Astrocyte (in vitro differentiated cells and primary cell): ENCODE measurements at regions not wholly inside any gene's neighbourhood (a gene's known extent, or its start where the extent isn't known, plus 50 kb on each side); places are given as distances from the start of the nearest gene placed in this dataset.

Experiments used
- DNase-seq: peaks from one replicate; pipeline ENCODE4 v3.0.0-alpha.2; 2010; ENCODE audit warnings: low read depth
- FAIRE-seq: peaks from 2 replicates; lab custom pipeline; 2011; peaks lifted over from hg19 to GRCh38; lab: Jason Lieb, UNC
- H2AFZ ChIP-seq: 2 replicates; pipeline ENCODE4 v1.6.0; 2012; ENCODE audit warnings: low read depth, low read length, inconsistent platforms
- H3K27ac ChIP-seq: 2 replicates; pipeline ENCODE4 v1.5.1; 2011; ENCODE audit warnings: low read depth, low read length, inconsistent platforms
- H3K27me3 ChIP-seq: 2 replicates; pipeline ENCODE4 v1.6.0; 2011; ENCODE audit warnings: low read length, inconsistent platforms; ENCODE audit not compliant: insufficient read depth
- H3K36me3 ChIP-seq: 2 replicates; pipeline ENCODE4 v1.5.1; 2011; ENCODE audit warnings: low read length, inconsistent platforms; ENCODE audit not compliant: insufficient read depth
- H3K4me1 ChIP-seq: 2 replicates; pipeline ENCODE4 v1.5.1; 2011; ENCODE audit warnings: low read length, inconsistent platforms; ENCODE audit not compliant: insufficient read depth
- H3K4me2 ChIP-seq: 2 replicates; pipeline ENCODE4 v1.6.0; 2012; ENCODE audit warnings: low read length, inconsistent platforms
- H3K4me3 ChIP-seq: 2 replicates; pipeline ENCODE4 v1.5.1; 2011; ENCODE audit warnings: low read depth, mild to moderate bottlenecking, low read length, inconsistent platforms; ENCODE audit not compliant: insufficient read depth
- H3K79me2 ChIP-seq: 2 replicates; pipeline ENCODE4 v1.6.0; 2012; ENCODE audit warnings: mild to moderate bottlenecking, low read length, inconsistent platforms; ENCODE audit not compliant: insufficient read depth
- H3K9ac ChIP-seq: 2 replicates; pipeline ENCODE4 v1.6.0; 2012; ENCODE audit warnings: mild to moderate bottlenecking, low read length, inconsistent platforms
- H3K9me3 ChIP-seq: 2 replicates; pipeline ENCODE4 v1.5.1; 2012; ENCODE audit warnings: low read depth, mild to moderate bottlenecking, low read length, inconsistent platforms; ENCODE audit not compliant: insufficient read depth
- H4K20me1 ChIP-seq: 2 replicates; pipeline ENCODE4 v1.6.0; 2012; ENCODE audit warnings: low read length, inconsistent platforms; ENCODE audit not compliant: insufficient read depth
- H3K27ac Mint-ChIP-seq: one replicate; pipeline ENCODE4 v1.8.0; 2021; ENCODE audit warnings: mild to moderate bottlenecking, mixed read lengths; ENCODE audit not compliant: unreplicated experiment
- H3K27me3 Mint-ChIP-seq: one replicate; pipeline ENCODE4 v1.8.0; 2021; ENCODE audit warnings: low read depth, mixed read lengths; ENCODE audit not compliant: unreplicated experiment
- H3K36me3 Mint-ChIP-seq: one replicate; pipeline ENCODE4 v1.8.0; 2021; ENCODE audit warnings: low read depth, mixed read lengths; ENCODE audit not compliant: unreplicated experiment
- H3K4me1 Mint-ChIP-seq: one replicate; pipeline ENCODE4 v1.8.0; 2021; ENCODE audit warnings: low read depth, mixed read lengths; ENCODE audit not compliant: unreplicated experiment
- H3K4me3 Mint-ChIP-seq: one replicate; pipeline ENCODE4 v1.8.0; 2021; ENCODE audit warnings: mild to moderate bottlenecking, moderate library complexity, mixed read lengths; ENCODE audit not compliant: unreplicated experiment
- H3K9me3 Mint-ChIP-seq: one replicate; pipeline ENCODE4 v1.8.0; 2021; ENCODE audit warnings: mild to moderate bottlenecking, mixed read lengths; ENCODE audit not compliant: unreplicated experiment
- EZH2 ChIP-seq: IDR thresholded peaks from 2 replicates; pipeline ENCODE4 v1.6.1; 2012; ENCODE audit warnings: mild to moderate bottlenecking, low read length, inconsistent platforms; ENCODE audit not compliant: insufficient read depth
- TF ChIP-seq, protein P1 (sequence below): IDR thresholded peaks from 2 replicates; pipeline ENCODE4 v1.5.1; 2011; ENCODE audit warnings: low read depth, mild to moderate bottlenecking, inconsistent platforms, low read length, moderate library complexity; ENCODE audit not compliant: insufficient read depth

DNA sequence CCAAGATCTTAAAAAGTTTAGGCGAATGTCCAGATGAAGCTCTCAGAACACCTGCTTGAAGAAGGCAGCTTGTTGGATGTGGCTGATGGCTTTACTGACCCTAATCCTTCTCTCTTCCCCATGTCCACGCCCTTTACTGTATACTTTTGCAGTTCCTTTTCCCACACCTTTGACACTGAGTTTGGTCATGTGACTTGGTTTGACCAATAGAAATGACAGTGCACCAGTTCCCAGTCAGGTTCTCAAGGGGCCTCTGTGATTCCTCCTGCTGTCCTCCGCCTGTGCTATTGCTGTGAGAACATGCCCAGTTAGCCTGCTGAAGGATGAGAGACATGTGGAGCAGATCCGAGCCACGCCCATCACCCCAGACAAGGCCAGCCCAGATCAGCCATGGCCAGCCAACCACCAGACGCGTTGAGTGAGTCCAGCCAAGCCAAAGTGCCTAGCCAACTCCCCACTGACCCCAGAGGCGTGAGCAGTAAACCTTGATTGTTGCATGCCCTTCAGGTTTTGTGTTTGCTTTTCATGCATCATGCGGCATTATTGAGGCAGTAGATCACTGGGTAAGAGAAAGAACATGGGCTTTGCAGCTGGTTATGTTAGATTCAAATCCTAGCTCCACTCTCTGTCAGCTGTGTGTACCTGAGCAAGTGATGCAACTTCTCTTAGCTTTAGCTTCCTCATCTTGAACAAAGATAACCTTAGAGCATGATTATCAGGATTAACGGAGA, 258.0 kb upstream of the SIX2 start:
- DNase-seq, result no peak

DNA sequence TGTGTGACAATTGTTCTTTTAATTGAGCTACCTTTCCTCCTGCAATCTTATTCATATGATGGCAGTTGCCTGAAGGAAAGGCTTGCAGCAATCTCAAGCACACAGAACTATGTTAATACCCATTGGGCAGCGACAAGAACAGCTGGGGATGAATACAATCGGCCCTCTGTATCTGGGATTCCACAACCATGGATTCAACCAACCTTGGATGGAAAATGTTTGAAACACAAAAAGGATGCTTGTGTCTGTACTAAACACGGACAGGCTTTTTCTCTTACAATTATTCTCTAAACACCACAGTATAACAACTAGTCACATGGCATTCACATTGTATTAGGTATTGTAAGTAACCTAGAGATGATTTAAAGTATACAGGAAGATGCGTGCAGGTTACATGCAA, 256.1 kb upstream of the SIX2 start:
- Histone ChIP-seq H3K4me1 (no peaks in the 10 kb centered on the region), H3K9me3 (no peaks in the 10 kb centered on the region), H2AFZ (no peak overlapping the region), H4K20me1 (no peaks in the 10 kb centered on the region), H3K27me3 (no peaks in the 10 kb centered on the region), H3K9ac (no peak overlapping the region), H3K4me2 (no peak overlapping the region), H3K4me3 (no peak overlapping the region), H3K27ac (no peak overlapping the region), H3K36me3 (no peaks in the 10 kb centered on the region), H3K79me2 (no peaks in the 10 kb centered on the region)
- H3K4me3 Mint-ChIP-seq, result no peak overlapping the region
- H3K9me3 Mint-ChIP-seq, result peaks cover 9% of the 10 kb centered on the region
- H3K36me3 Mint-ChIP-seq, result peaks cover 4% of the 10 kb centered on the region
- H3K27me3 Mint-ChIP-seq, result peaks cover 3% of the 10 kb centered on the region
- no peak for DNase-seq
- H3K27ac Mint-ChIP-seq, result no peak overlapping the region
- FAIRE-seq, result no peak
- no peak for TF ChIP-seq EZH2
- TF ChIP-seq, protein P1, sequence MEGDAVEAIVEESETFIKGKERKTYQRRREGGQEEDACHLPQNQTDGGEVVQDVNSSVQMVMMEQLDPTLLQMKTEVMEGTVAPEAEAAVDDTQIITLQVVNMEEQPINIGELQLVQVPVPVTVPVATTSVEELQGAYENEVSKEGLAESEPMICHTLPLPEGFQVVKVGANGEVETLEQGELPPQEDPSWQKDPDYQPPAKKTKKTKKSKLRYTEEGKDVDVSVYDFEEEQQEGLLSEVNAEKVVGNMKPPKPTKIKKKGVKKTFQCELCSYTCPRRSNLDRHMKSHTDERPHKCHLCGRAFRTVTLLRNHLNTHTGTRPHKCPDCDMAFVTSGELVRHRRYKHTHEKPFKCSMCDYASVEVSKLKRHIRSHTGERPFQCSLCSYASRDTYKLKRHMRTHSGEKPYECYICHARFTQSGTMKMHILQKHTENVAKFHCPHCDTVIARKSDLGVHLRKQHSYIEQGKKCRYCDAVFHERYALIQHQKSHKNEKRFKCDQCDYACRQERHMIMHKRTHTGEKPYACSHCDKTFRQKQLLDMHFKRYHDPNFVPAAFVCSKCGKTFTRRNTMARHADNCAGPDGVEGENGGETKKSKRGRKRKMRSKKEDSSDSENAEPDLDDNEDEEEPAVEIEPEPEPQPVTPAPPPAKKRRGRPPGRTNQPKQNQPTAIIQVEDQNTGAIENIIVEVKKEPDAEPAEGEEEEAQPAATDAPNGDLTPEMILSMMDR, result no peak
- peaks cover 11% of the 10 kb centered on the region for H3K4me1 Mint-ChIP-seq

More for the DNA sequence above, 258.0 kb upstream of the SIX2 start:
- H3K36me3 Mint-ChIP-seq, result peaks cover 4% of the 10 kb centered on the region
- peaks cover 9% of the 10 kb centered on the region for H3K9me3 Mint-ChIP-seq
- TF ChIP-seq EZH2, result no peak
- TF ChIP-seq, protein P1, result no peak
- Histone ChIP-seq H3K79me2 (no peaks in the 10 kb centered on the region), H3K36me3 (no peaks in the 10 kb centered on the region), H3K9ac (no peak overlapping the region), H2AFZ (no peak overlapping the region), H3K4me1 (no peaks in the 10 kb centered on the region), H3K4me3 (no peak overlapping the region), H3K27ac (no peak overlapping the region), H3K27me3 (no peaks in the 10 kb centered on the region), H3K9me3 (no peaks in the 10 kb centered on the region), H4K20me1 (no peaks in the 10 kb centered on the region), H3K4me2 (no peak overlapping the region)
- H3K4me3 Mint-ChIP-seq, result no peak overlapping the region
- H3K27me3 Mint-ChIP-seq, result peaks cover 4% of the 10 kb centered on the region
- peaks cover 4% of the 10 kb centered on the region for H3K4me1 Mint-ChIP-seq
- no peak for FAIRE-seq
- no peak overlapping the region for H3K27ac Mint-ChIP-seq
